SJSA1 (cell line): ENCODE measurements at regions not wholly inside any gene's neighbourhood (a gene's known extent, or its start where the extent isn't known, plus 50 kb on each side); places are given as distances from the start of the nearest gene placed in this dataset.
"Not testable (repeated sequence)": the region's sequence is repeated elsewhere in the genome, so short reads cannot be mapped to it uniquely, and the experiment has no call there.

Experiments used
- DNase-seq, 2 experiments: peaks; one replicate each; pipeline ENCODE4 v3.0.0-alpha.2; 2015 to 2020; ENCODE audit warnings: low spot score in 2 of 2, low read depth in 1 of 2
- H3K27ac ChIP-seq: fragments of 250-450 bp; sonication (Bioruptor Pico); 2 replicates; pipeline ENCODE4 v1.5.1; 2020; ENCODE audit warnings: mild to moderate bottlenecking, moderate library complexity
- H3K27me3 ChIP-seq: fragments of 250-450 bp; sonication (Bioruptor Pico); replicated peaks from 2 replicates; pipeline ENCODE4 v1.5.1; 2020; ENCODE audit warnings: mild to moderate bottlenecking, moderate library complexity
- H3K36me3 ChIP-seq: fragments of 250-450 bp; sonication (Bioruptor Pico); 2 replicates; pipeline ENCODE4 v1.5.1; 2020; ENCODE audit warnings: mild to moderate bottlenecking
- H3K4me1 ChIP-seq: fragments of 250-450 bp; sonication (Bioruptor Pico); replicated peaks from 2 replicates; pipeline ENCODE4 v1.6.1; 2021; ENCODE audit warnings: mild to moderate bottlenecking
- H3K4me3 ChIP-seq: fragments of 250-450 bp; sonication (Bioruptor Pico); 2 replicates; pipeline ENCODE4 v1.5.1; 2020; ENCODE audit warnings: mild to moderate bottlenecking
- H3K9me3 ChIP-seq: fragments of 250-450 bp; sonication (Bioruptor Pico); replicated peaks from 2 replicates; pipeline ENCODE4 v1.5.1; 2020; ENCODE audit warnings: mild to moderate bottlenecking

GRCh38 chr2:155930312-155930711 is 402.2 kb downstream of the NR4A2 start:
- Histone ChIP-seq H3K4me3 (no peak overlapping the region), H3K9me3 (no peaks in the 10 kb centered on the region), H3K4me1 (no peaks in the 10 kb centered on the region), H3K36me3 (no peaks in the 10 kb centered on the region), H3K27ac (no peak overlapping the region), H3K27me3 (no peaks in the 10 kb centered on the region)
- no peak for DNase-seq

- H3K36me3 ChIP-seq: no peaks in the 10 kb centered on the region
- no peaks in the 10 kb centered on the region for H3K4me1 ChIP-seq
- no peaks in the 10 kb centered on the region for H3K9me3 ChIP-seq
- no peak overlapping the region for H3K4me3 ChIP-seq
- no peak for DNase-seq
- no peaks in the 10 kb centered on the region for H3K27me3 ChIP-seq
- no peak overlapping the region for H3K27ac ChIP-seq
Observed at GRCh38 chr2:155917380-155917779, 415.1 kb downstream of the NR4A2 start.

- no peaks in the 10 kb centered on the region for H3K36me3 ChIP-seq
- no peaks in the 10 kb centered on the region for H3K4me1 ChIP-seq
- no peaks in the 10 kb centered on the region for H3K27me3 ChIP-seq
- no peak for DNase-seq
- H3K9me3 ChIP-seq: no peaks in the 10 kb centered on the region
- no peak overlapping the region for H3K4me3 ChIP-seq
- H3K27ac ChIP-seq: no peak overlapping the region
Observed at GRCh38 chr2:155913356-155913755, 419.2 kb downstream of the NR4A2 start.

DNA sequence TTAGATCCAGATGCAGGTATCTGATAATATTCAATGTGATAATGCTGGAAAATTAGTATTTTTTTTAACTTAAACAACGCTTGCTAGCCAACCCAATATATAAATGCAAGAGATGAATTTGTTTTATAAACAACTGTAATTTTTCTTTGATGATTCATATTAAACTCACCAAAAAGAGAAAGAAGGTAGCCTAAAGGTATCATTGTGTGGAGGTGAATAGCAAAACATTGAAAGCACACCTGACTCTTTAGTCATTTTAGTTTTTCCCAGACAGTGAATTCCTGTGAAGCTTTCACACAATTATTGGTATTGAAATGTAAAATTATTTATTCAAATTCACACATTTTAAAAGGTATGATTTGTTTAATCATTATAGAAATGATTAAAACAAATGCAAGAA is 424.0 kb downstream of the NR4A2 start:
- no peaks in the 10 kb centered on the region for H3K36me3 ChIP-seq
- no peak for DNase-seq
- no peak overlapping the region for H3K4me3 ChIP-seq
- no peaks in the 10 kb centered on the region for H3K9me3 ChIP-seq
- no peaks in the 10 kb centered on the region for H3K4me1 ChIP-seq
- no peaks in the 10 kb centered on the region for H3K27me3 ChIP-seq
- no peak overlapping the region for H3K27ac ChIP-seq

DNA sequence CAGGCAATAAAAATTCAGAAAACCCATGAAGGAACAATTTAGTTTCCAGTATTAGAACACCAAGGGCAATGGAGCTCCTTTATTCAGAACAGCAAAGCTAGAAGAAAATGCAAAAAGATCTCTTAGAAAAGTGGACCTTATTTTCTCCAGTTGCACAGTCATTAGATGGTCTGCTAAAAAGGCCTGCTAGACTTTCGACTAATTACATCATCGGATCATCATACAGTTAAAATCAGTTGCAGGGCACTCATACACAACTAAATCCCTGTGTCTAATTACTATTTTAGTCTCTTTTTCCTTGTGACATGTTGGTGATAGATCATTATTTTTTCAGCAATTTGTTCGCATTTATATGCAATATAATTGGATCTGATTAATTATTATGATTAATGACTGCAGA is 425.3 kb downstream of the NR4A2 start:
- Histone ChIP-seq H3K4me1 (no peaks in the 10 kb centered on the region), H3K27ac (no peak overlapping the region), H3K4me3 (no peak overlapping the region), H3K27me3 (no peaks in the 10 kb centered on the region), H3K9me3 (no peaks in the 10 kb centered on the region), H3K36me3 (no peaks in the 10 kb centered on the region)
- no peak for DNase-seq

- no peak for DNase-seq
- no peaks in the 10 kb centered on the region for H3K4me1 ChIP-seq
- no peaks in the 10 kb centered on the region for H3K9me3 ChIP-seq
- H3K27me3 ChIP-seq: no peaks in the 10 kb centered on the region
- H3K36me3 ChIP-seq: no peaks in the 10 kb centered on the region
- H3K27ac ChIP-seq: no peak overlapping the region
- H3K4me3 ChIP-seq: no peak overlapping the region
Observed at GRCh38 chr2:155905657-155906056, 426.9 kb downstream of the NR4A2 start.

DNA sequence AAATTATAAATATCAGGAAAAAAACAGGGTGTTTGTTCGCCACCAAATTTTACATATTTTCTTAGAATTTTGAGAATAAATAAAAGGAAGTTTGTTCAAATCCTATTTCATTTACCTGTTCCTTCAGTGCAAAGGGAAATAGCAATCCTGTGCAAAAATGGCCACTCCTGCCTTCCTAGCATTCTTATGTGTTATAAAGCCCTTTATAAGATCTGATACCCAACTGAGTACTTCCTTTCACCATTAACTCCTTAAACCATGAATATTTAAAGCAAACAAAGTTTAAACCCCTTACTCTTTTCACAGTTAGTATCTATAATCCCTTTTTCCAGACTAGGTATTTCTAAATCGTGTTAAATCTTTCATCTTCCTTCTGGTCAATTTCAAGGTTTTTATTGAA is 427.8 kb downstream of the NR4A2 start:
- no peak for DNase-seq
- Histone ChIP-seq H3K27ac (no peak overlapping the region), H3K27me3 (no peaks in the 10 kb centered on the region), H3K9me3 (no peaks in the 10 kb centered on the region), H3K4me1 (no peaks in the 10 kb centered on the region), H3K4me3 (no peak overlapping the region), H3K36me3 (no peaks in the 10 kb centered on the region)

GRCh38 chr2:155902635-155903034 is 429.9 kb downstream of the NR4A2 start:
- no peak for DNase-seq
- H3K27ac ChIP-seq: no peak overlapping the region
- H3K27me3 ChIP-seq: no peaks in the 10 kb centered on the region
- H3K4me1 ChIP-seq: no peaks in the 10 kb centered on the region
- no peaks in the 10 kb centered on the region for H3K36me3 ChIP-seq
- no peak overlapping the region for H3K4me3 ChIP-seq
- H3K9me3 ChIP-seq: no peaks in the 10 kb centered on the region

- no peaks in the 10 kb centered on the region for H3K36me3 ChIP-seq
- H3K4me1 ChIP-seq: no peaks in the 10 kb centered on the region
- H3K27ac ChIP-seq: no peak overlapping the region
- no peaks in the 10 kb centered on the region for H3K27me3 ChIP-seq
- H3K4me3 ChIP-seq: no peak overlapping the region
- no peak for DNase-seq
- H3K9me3 ChIP-seq: no peaks in the 10 kb centered on the region
Observed at GRCh38 chr2:155895016-155895415, 437.5 kb downstream of the NR4A2 start.

DNA sequence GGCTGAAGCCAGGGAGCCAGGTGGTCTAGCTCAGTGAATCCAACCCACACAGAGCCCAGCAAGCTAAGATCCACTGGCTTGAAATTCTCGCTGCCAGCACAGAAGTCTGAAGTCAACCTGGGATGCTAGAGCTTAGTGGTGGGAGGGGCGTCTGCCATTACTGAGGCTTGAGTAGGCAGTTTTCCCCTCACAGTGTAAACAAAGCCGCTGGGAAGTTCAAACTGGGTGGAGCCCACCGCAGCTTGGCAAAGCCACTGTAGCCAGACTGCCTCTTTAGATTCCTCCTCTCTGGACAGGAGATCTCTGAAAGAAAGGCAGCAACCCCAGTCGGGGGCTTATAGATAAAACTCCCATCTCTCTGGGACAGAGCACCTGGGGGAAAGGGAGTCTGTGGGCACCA is 452.1 kb downstream of the NR4A2 start:
- not testable (repeated sequence) for H3K4me3 ChIP-seq

DNA sequence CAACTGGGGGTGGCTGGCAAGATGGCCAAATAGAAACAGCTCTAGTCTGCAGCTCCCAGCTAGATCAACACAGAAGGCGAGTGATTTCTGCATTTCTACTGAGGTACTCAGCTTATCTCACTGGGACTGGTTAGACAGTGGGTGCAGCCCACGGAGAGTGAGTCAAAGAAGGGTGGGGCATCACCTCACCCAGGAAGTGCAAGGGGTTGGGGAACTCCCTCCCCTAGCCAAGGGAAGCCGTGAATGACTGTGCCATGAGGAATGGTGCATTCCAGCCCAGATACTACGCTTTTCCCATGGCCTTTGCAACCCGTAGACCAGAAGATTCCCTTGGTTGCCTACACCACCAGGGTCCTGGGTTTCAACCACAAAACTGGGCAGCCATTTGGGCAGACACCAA is 452.6 kb downstream of the NR4A2 start:
- H3K4me1 ChIP-seq, H3K27me3 ChIP-seq, H3K36me3 ChIP-seq, H3K4me3 ChIP-seq, H3K27ac ChIP-seq, DNase-seq, H3K9me3 ChIP-seq: not testable (repeated sequence)

More for the DNA sequence above, 452.1 kb downstream of the NR4A2 start:
- not testable (repeated sequence) for H3K4me1 ChIP-seq, H3K9me3 ChIP-seq, H3K27me3 ChIP-seq, H3K27ac ChIP-seq, DNase-seq, H3K36me3 ChIP-seq

DNA sequence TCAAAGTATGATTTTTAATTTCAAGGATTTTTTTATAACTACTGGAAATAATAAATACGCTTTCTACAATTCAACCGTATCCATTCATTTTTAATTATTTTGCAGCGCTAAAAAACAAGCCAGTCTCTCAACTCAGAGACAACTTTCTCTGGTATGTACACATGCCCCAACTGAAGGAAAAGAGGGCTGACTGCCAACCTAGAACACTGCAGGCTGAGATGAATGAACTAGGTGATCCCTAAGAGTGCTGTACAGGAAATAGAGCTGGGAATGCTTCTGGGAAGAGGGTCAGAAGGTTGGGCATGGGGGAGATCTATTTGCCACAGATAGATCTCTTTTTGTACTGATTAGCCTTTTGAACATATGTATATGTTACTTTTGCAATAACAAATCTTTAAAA is 460.1 kb downstream of the NR4A2 start:
- Histone ChIP-seq H3K27me3 (no peaks in the 10 kb centered on the region), H3K9me3 (no peaks in the 10 kb centered on the region), H3K4me3 (no peak overlapping the region), H3K4me1 (no peaks in the 10 kb centered on the region), H3K36me3 (no peaks in the 10 kb centered on the region), H3K27ac (no peak overlapping the region)
- no peak for DNase-seq

GRCh38 chr2:155871940-155872339 is 460.6 kb downstream of the NR4A2 start:
- DNase-seq: no peak
- no peak overlapping the region for H3K4me3 ChIP-seq
- no peaks in the 10 kb centered on the region for H3K9me3 ChIP-seq
- no peak overlapping the region for H3K27ac ChIP-seq
- H3K4me1 ChIP-seq: no peaks in the 10 kb centered on the region
- H3K27me3 ChIP-seq: no peaks in the 10 kb centered on the region
- H3K36me3 ChIP-seq: no peaks in the 10 kb centered on the region

GRCh38 chr2:155867564-155867963 is 465.0 kb downstream of the NR4A2 start:
- Histone ChIP-seq H3K27ac (no peak overlapping the region), H3K9me3 (no peaks in the 10 kb centered on the region), H3K4me3 (no peak overlapping the region)

DNA sequence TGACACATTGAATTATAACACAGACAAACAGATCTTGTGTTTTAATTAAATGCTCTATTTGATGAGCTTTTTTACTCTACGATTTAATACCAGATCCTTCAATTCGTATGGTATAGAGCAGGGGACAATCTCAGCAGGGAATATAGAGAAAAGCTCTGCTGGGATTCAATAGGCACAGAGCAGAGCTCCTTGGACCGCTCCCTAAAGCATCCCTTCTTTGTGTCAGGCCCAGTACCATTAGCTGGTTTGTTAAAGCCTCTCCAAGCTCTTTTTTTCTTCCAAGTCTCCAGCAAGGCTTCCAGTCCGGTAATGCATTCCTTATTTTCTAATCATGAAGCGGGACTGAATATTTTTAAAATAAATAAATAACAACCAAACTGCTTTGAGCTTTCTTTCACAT is 466.0 kb downstream of the NR4A2 start:
- Histone ChIP-seq H3K27me3 (no peaks in the 10 kb centered on the region), H3K4me3 (no peak overlapping the region), H3K36me3 (no peaks in the 10 kb centered on the region), H3K4me1 (no peaks in the 10 kb centered on the region), H3K9me3 (no peaks in the 10 kb centered on the region), H3K27ac (no peak overlapping the region)
- no peak for DNase-seq

More at GRCh38 chr2:155867564-155867963, 465.0 kb downstream of the NR4A2 start:
- Histone ChIP-seq H3K27me3 (no peaks in the 10 kb centered on the region), H3K4me1 (no peaks in the 10 kb centered on the region), H3K36me3 (no peaks in the 10 kb centered on the region)
- DNase-seq: no peak
